HepG2 (cell line): ENCODE measurements at regions not wholly inside any gene's neighbourhood (a gene's known extent, or its start where the extent isn't known, plus 50 kb on each side); places are given as distances from the start of the nearest gene placed in this dataset.
A peak's percentile ranks its signal among the peaks of the same experiment; 100 is the strongest.

Experiments
- ATAC-seq: fragments of 200-7000 bp; cut with Tn5 transposase; 3 replicates; pipeline ENCODE4 v1.9.1; 2020; ENCODE audit warnings: mild to moderate bottlenecking, moderate library complexity
- BruUV-seq: library from RNA; stranded (reverse); fragments of 400-500 nt; replicated peaks from 2 replicates; lab custom pipeline; 2021; lab: Mats Ljungman, UMichigan
- CTCF ChIA-PET: fragments of 300-600 bp; formaldehyde crosslinking; extraction: SDS; loops from one replicate; lab custom pipeline; 2021; ENCODE audit warnings: low total read pairs, inconsistent platforms, low intra/inter-chr PET ratio; lab: Yijun Ruan, JAX
- POLR2A ChIA-PET: fragments of 350-600 bp; sonication (Branson Sonifier 250); formaldehyde crosslinking; loops from one replicate; lab custom pipeline; 2020; ENCODE audit warnings: antibody characterized with exemption, inconsistent platforms; lab: Yijun Ruan, JAX
- DNase-seq: peaks from one replicate; pipeline ENCODE4 v3.0.0-alpha.2; 2015; ENCODE audit warnings: low spot score
- FAIRE-seq: peaks from 3 replicates; lab custom pipeline; 2011; peaks lifted over from hg19 to GRCh38; lab: Jason Lieb, UNC
- H2AFZ ChIP-seq: one replicate; pipeline ENCODE4 v1.6.1; 2011; ENCODE audit warnings: low read length, inconsistent platforms
- H3K27ac ChIP-seq: fragments of 300-600 bp; 3 replicates; pipeline ENCODE4 v1.8.0; 2011; ENCODE audit warnings: mixed run types, mild to moderate bottlenecking, mixed read lengths, low read length, inconsistent platforms; ENCODE audit not compliant: insufficient read depth; ENCODE audit errors: extremely low read length
- H3K27me3 ChIP-seq, 2 experiments: fragments of 200-600 bp in 1 of 2; 2 replicates in 1 of 2; 3 replicates in 1 of 2; pipeline versions ENCODE4 v1.6.0 to v1.8.0; 2011; ENCODE audit warnings: low read length in 2 of 2, mild to moderate bottlenecking in 2 of 2, moderate library complexity in 2 of 2, inconsistent platforms in 1 of 2; ENCODE audit not compliant: insufficient read depth in 2 of 2, control insufficient read depth in 1 of 2
- H3K36me3 ChIP-seq, 2 experiments: fragments of 200-600 bp in 1 of 2; replicated peaks in 1 of 2; 2 replicates in 1 of 2; 3 replicates in 1 of 2; pipeline versions ENCODE4 v1.5.1 to v1.8.0; 2011; ENCODE audit warnings: low read length in 2 of 2, inconsistent platforms in 1 of 2; ENCODE audit not compliant: insufficient read depth in 2 of 2, control insufficient read depth in 1 of 2
- H3K4me1 ChIP-seq: 2 replicates; pipeline ENCODE4 v1.5.1; 2012; ENCODE audit warnings: low read length, inconsistent platforms; ENCODE audit not compliant: insufficient read depth
- H3K4me2 ChIP-seq: 2 replicates; pipeline ENCODE4 v1.6.0; 2011; ENCODE audit warnings: low read depth, low read length, inconsistent platforms
- H3K4me3 ChIP-seq, 3 experiments: fragments of 200-600 bp in 1 of 3; sonication (generic), shearing (Covaris generic) in 1 of 3; replicated peaks in 1 of 3; 2 replicates each; pipeline ENCODE4 v1.5.1; 2011 to 2016; ENCODE audit warnings: low read length in 3 of 3, inconsistent platforms in 2 of 3, low read depth in 2 of 3, mild to moderate bottlenecking in 2 of 3, control low read depth in 1 of 3, mixed read lengths in 1 of 3; ENCODE audit not compliant: insufficient read depth in 1 of 3
- H3K79me2 ChIP-seq: one replicate; pipeline ENCODE4 v1.6.1; 2011; ENCODE audit warnings: low read length, inconsistent platforms; ENCODE audit not compliant: insufficient read depth
- H3K9ac ChIP-seq: 2 replicates; pipeline ENCODE4 v1.6.0; 2011; ENCODE audit warnings: mild to moderate bottlenecking, low read depth, low read length, inconsistent platforms; ENCODE audit not compliant: insufficient read depth
- H3K9me3 ChIP-seq: 2 replicates; pipeline ENCODE4 v1.5.1; 2012; ENCODE audit warnings: mild to moderate bottlenecking, low read length
- H4K20me1 ChIP-seq: 2 replicates; pipeline ENCODE4 v1.6.0; 2011; ENCODE audit warnings: inconsistent platforms, mild to moderate bottlenecking, low read length, moderate library complexity; ENCODE audit not compliant: insufficient read depth
- HNRNPL ChIP-seq: fragments of 200-400 bp; formaldehyde crosslinking; IDR thresholded peaks from 2 replicates; pipeline ENCODE4 v1.6.1; 2017; ENCODE audit warnings: mild to moderate bottlenecking, low read depth, low read length
- ZEB1 ChIP-seq: IDR thresholded peaks from 2 replicates; pipeline ENCODE4 v1.6.1; 2012; ENCODE audit warnings: mild to moderate bottlenecking, low read depth, inconsistent platforms; ENCODE audit not compliant: insufficient replicate concordance
- ZNF264 ChIP-seq: sonication (generic); formaldehyde crosslinking; IDR thresholded peaks from 2 replicates; pipeline ENCODE4 v1.4.0; 2020; ENCODE audit warnings: missing genetic modification reagents
- ZNF501 ChIP-seq: sonication (generic); formaldehyde crosslinking; IDR thresholded peaks from 2 replicates; pipeline ENCODE4 v1.5.1; 2020; ENCODE audit warnings: mild to moderate bottlenecking, moderate library complexity, missing genetic modification reagents
- ZNF644 ChIP-seq: IDR thresholded peaks from 2 replicates; pipeline ENCODE4 v1.6.1; 2016; ENCODE audit warnings: low read depth
- ZSCAN29 ChIP-seq: sonication (generic); formaldehyde crosslinking; conservative IDR thresholded peaks from 2 replicates; pipeline ENCODE4 v1.4.0; 2020; ENCODE audit warnings: mild to moderate bottlenecking, missing genetic modification reagents
- WGBS: methylation state at CpG from one replicate; pipeline ENCODE4 v1.1.6; 2017; ENCODE audit warnings: low lambda C conversion rate; 5-methylcytosine and 5-hydroxymethylcytosine counted together
- in situ Hi-C: cut with HindIII; loops from 2 replicates; pipeline ENCODE4 v1.10.0; 2017; ENCODE audit warnings: low pct_unique_long_range_greater_than_20kb; ENCODE audit not compliant: extremely low pct_ligation_motif_present
- intact Hi-C: fragments of 100-400 bp; cut with micrococcal nuclease; formaldehyde crosslinking; loops from one replicate; pipeline ENCODE4 v1.10.0; 2022; ENCODE audit not compliant: unreplicated experiment
- TF ChIP-seq, protein P1 (sequence below), 2 experiments: fragments of 450-650 bp in 1 of 2; sonication (generic) in 1 of 2; formaldehyde crosslinking; IDR thresholded peaks; 2 replicates each; pipeline versions ENCODE4 v1.5.0 to v1.8.0; 2020 to 2022; ENCODE audit warnings: mild to moderate bottlenecking in 1 of 2, missing genetic modification reagents in 1 of 2
- TF ChIP-seq, protein P2 (sequence below): sonication (generic); formaldehyde crosslinking; IDR thresholded peaks from 2 replicates; pipeline ENCODE4 v1.4.0; 2020; ENCODE audit warnings: missing genetic modification reagents
- TF ChIP-seq, protein P3 (sequence below): sonication (generic); formaldehyde crosslinking; IDR thresholded peaks from 2 replicates; pipeline ENCODE4 v1.4.0; 2020; ENCODE audit warnings: missing genetic modification reagents

DNA sequence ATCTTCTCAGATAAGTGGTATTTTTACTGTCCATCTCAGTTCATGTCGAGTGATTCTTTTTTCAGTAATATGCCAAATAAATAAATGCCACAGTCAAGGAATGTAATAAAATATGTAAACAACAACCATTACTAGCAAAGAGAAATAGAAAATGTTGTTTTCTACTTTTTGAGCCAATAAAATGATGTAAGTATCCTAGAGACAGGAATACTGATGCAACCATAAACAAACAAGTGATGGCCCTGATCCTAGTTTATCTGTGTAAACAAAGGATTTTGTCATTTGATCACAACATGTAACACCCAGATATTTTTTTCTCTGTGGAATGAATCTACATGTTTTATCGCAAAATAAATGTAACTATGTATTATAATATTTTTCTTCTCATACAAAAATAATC lies 1852.8 kb downstream of the EFNA5 start:
- Histone ChIP-seq H3K27me3 (no peaks in the 10 kb centered on the region), H2AFZ (no peak overlapping the region), H3K4me3 (no peak overlapping the region), H3K36me3 (no peaks in the 10 kb centered on the region), H3K4me1 (no peaks in the 10 kb centered on the region), H3K79me2 (no peaks in the 10 kb centered on the region), H3K4me2 (no peak overlapping the region), H3K9me3 (no peaks in the 10 kb centered on the region), H4K20me1 (no peaks in the 10 kb centered on the region), H3K27ac (no peak overlapping the region), H3K9ac (no peak overlapping the region)
- FAIRE-seq, result no peak
- WGBS, result 6% methylated on average over 2 of the region's 2 CpGs
- ATAC-seq, result no peak
- DNase-seq, result no peak
- BruUV-seq, result no TSS peak
- TF ChIP-seq, protein P1, sequence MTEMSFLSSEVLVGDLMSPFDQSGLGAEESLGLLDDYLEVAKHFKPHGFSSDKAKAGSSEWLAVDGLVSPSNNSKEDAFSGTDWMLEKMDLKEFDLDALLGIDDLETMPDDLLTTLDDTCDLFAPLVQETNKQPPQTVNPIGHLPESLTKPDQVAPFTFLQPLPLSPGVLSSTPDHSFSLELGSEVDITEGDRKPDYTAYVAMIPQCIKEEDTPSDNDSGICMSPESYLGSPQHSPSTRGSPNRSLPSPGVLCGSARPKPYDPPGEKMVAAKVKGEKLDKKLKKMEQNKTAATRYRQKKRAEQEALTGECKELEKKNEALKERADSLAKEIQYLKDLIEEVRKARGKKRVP (CRISPR knock-in tag; IDR thresholded peaks at IDR 0.05), result peak in 1 of 2 experiments; percentile 23; a peak in 1 of 4 replicates
- no peak for TF ChIP-seq ZEB1
- ChIA-PET POLR2A (no interaction called here), CTCF (no interaction called here)
- in situ Hi-C loops (no loop called here), intact Hi-C loops (no loop called here)

DNA sequence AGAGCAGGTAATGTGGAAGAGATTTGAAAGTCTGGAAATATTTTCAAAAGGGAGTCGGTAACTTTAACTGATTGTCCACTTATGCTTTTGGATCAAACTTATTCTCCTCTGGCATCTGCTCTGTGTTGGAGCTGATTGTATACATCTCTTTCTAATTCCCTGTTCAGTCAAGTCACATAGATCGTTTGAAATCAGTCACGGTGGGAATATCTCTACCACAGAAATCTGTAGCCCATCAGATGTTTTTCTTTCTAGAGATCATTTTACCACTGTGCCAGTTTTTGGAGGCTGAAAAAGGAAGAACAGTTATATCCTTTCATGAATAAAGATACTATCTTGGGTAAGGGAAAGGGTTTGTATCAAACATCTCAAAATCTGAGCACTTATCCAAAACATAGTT lies 1853.3 kb downstream of the EFNA5 start:
- in situ Hi-C loops, result no loop called here
- Histone ChIP-seq H3K4me1 (no peaks in the 10 kb centered on the region), H3K9ac (no peak overlapping the region), H4K20me1 (no peaks in the 10 kb centered on the region), H2AFZ (no peak overlapping the region), H3K4me3 (no peak overlapping the region), H3K27ac (no peak overlapping the region), H3K36me3 (no peaks in the 10 kb centered on the region), H3K4me2 (no peak overlapping the region), H3K9me3 (no peaks in the 10 kb centered on the region), H3K27me3 (no peaks in the 10 kb centered on the region), H3K79me2 (no peaks in the 10 kb centered on the region)
- no peak for DNase-seq
- TF ChIP-seq HNRNPL, result no peak
- TF ChIP-seq, protein P2, sequence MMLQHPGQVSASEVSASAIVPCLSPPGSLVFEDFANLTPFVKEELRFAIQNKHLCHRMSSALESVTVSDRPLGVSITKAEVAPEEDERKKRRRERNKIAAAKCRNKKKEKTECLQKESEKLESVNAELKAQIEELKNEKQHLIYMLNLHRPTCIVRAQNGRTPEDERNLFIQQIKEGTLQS (CRISPR knock-in tag), result no peak
- TF ChIP-seq ZSCAN29, result no peak
- TF ChIP-seq ZNF644 (CRISPR knock-in tag), result no peak
- TF ChIP-seq, protein P3, sequence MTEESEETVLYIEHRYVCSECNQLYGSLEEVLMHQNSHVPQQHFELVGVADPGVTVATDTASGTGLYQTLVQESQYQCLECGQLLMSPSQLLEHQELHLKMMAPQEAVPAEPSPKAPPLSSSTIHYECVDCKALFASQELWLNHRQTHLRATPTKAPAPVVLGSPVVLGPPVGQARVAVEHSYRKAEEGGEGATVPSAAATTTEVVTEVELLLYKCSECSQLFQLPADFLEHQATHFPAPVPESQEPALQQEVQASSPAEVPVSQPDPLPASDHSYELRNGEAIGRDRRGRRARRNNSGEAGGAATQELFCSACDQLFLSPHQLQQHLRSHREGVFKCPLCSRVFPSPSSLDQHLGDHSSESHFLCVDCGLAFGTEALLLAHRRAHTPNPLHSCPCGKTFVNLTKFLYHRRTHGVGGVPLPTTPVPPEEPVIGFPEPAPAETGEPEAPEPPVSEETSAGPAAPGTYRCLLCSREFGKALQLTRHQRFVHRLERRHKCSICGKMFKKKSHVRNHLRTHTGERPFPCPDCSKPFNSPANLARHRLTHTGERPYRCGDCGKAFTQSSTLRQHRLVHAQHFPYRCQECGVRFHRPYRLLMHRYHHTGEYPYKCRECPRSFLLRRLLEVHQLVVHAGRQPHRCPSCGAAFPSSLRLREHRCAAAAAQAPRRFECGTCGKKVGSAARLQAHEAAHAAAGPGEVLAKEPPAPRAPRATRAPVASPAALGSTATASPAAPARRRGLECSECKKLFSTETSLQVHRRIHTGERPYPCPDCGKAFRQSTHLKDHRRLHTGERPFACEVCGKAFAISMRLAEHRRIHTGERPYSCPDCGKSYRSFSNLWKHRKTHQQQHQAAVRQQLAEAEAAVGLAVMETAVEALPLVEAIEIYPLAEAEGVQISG, result no peak
- TF ChIP-seq ZNF501 (CRISPR knock-in tag), result no peak
- no peak for TF ChIP-seq ZNF264 (CRISPR knock-in tag)
- POLR2A ChIA-PET, result no interaction called here
- no TSS peak for BruUV-seq
- no peak for FAIRE-seq
- CTCF ChIA-PET, result no interaction called here
- intact Hi-C loops, result no loop called here
- ATAC-seq, result no peak
- 16% methylated on average over 3 of the region's 3 CpGs for WGBS
